CD8-positive, alpha-beta memory T cell (primary cell): ENCODE measurements at regions not wholly inside any gene's neighbourhood (a gene's known extent, or its start where the extent isn't known, plus 50 kb on each side); places are given as distances from the start of the nearest gene placed in this dataset.
"Not testable (repeated sequence)": the region's sequence is repeated elsewhere in the genome, so short reads cannot be mapped to it uniquely, and the experiment has no call there.

Experiments
- CTCF ChIA-PET: fragments of 350-600 bp; sonication (Branson Sonifier 250); formaldehyde crosslinking; loops from one replicate; lab custom pipeline; 2021; ENCODE audit warnings: antibody characterized with exemption; lab: Charles Lee
- POLR2A ChIA-PET: fragments of 350-600 bp; sonication (Branson Sonifier 250); formaldehyde crosslinking; loops from one replicate; lab custom pipeline; 2021; ENCODE audit warnings: antibody characterized with exemption; lab: Charles Lee
- DNase-seq, 5 donors: peaks; one replicate each; pipeline versions ENCODE4 v3.0.0 to v3.0.0-alpha.2; 2020 to 2022; ENCODE audit warnings: mixed read lengths in 1 of 5
- H3K27ac ChIP-seq: one replicate; pipeline ENCODE4 v1.7.0; 2013; ENCODE audit warnings: low read depth, mild to moderate bottlenecking, low read length, moderate library complexity
- H3K27me3 ChIP-seq: 2 replicates; pipeline ENCODE4 v1.7.0; 2013; ENCODE audit warnings: low read length, mild to moderate bottlenecking; ENCODE audit not compliant: insufficient read depth, poor library complexity, severe bottlenecking
- H3K36me3 ChIP-seq: 2 replicates; pipeline ENCODE4 v1.7.0; 2013; ENCODE audit warnings: mild to moderate bottlenecking, low read length, moderate library complexity; ENCODE audit not compliant: insufficient read depth
- H3K4me1 ChIP-seq: 2 replicates; pipeline ENCODE4 v1.7.0; 2013; ENCODE audit warnings: mild to moderate bottlenecking, low read length, moderate library complexity; ENCODE audit not compliant: insufficient read depth
- H3K4me3 ChIP-seq: 2 replicates; pipeline ENCODE4 v1.7.0; 2013; ENCODE audit warnings: mild to moderate bottlenecking, low read length
- H3K9me3 ChIP-seq: 2 replicates; pipeline ENCODE4 v1.7.0; 2013; ENCODE audit warnings: mild to moderate bottlenecking, low read length
- H3K27ac Mint-ChIP-seq, 8 donors: one replicate each; pipeline ENCODE4 v1.8.0; 2020 to 2021; ENCODE audit warnings: mixed read lengths in 8 of 8, mild to moderate bottlenecking in 6 of 8, inconsistent platforms in 3 of 8, moderate library complexity in 3 of 8
- H3K27me3 Mint-ChIP-seq, 2 donors: one replicate each; pipeline ENCODE4 v1.8.0; 2020 to 2021; ENCODE audit warnings: mixed read lengths in 2 of 2, mild to moderate bottlenecking in 1 of 2, moderate library complexity in 1 of 2
- H3K36me3 Mint-ChIP-seq, 3 donors: one replicate each; pipeline ENCODE4 v1.8.0; 2020 to 2021; ENCODE audit warnings: mixed read lengths in 3 of 3, inconsistent platforms in 1 of 3, mild to moderate bottlenecking in 1 of 3
- H3K4me1 Mint-ChIP-seq, 3 donors: one replicate each; pipeline ENCODE4 v1.8.0; 2020 to 2021; ENCODE audit warnings: mixed read lengths in 3 of 3, inconsistent platforms in 1 of 3, mild to moderate bottlenecking in 1 of 3
- H3K4me3 Mint-ChIP-seq, 7 donors: one replicate each; pipeline ENCODE4 v1.8.0; 2020 to 2021; ENCODE audit warnings: mixed read lengths in 7 of 7, mild to moderate bottlenecking in 6 of 7, moderate library complexity in 4 of 7, inconsistent platforms in 2 of 7
- H3K9me3 Mint-ChIP-seq, 5 donors: one replicate each; pipeline ENCODE4 v1.8.0; 2020 to 2022; ENCODE audit warnings: mixed read lengths in 5 of 5, mild to moderate bottlenecking in 3 of 5, moderate library complexity in 2 of 5, inconsistent platforms in 1 of 5

DNA sequence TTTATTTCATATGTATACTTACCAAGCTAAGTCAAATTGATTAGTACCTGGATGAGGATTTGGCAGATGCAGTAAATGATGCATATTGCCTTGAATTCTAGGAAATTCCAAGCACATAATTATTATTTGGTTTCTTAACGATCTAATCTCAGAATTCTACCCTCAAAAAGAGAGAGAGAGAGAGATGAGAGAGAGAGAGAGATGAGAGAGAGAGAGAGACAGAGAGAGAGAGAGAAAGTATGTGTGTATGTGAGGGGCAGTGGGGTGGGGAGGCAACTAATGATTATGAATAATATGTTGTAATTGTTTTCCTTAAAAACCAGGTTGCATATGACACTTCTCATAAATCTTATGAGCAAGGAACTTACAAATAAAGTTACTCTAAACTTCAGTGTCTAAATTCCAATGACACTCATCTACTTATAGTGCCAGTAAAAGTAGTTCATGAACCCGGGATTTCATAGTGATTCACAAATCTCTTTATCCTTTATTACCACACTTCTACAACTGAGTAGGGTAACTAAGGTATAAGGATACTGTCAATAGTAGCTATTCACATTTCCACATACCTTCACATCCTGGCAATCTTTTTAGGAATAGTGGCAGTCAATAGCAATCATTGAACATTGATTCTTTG, 60.5 kb upstream of the EDIL3 start:
- peaks cover 0 to 4% of the 10 kb centered on the region in 2 donors for H3K27me3 Mint-ChIP-seq
- no peak for DNase-seq
- no peaks in the 10 kb centered on the region for H3K36me3 Mint-ChIP-seq
- H3K4me1 Mint-ChIP-seq: no peaks in the 10 kb centered on the region
- Histone ChIP-seq H3K9me3 (no peaks in the 10 kb centered on the region), H3K4me1 (no peaks in the 10 kb centered on the region), H3K4me3 (no peak overlapping the region), H3K27ac (no peak overlapping the region), H3K36me3 (no peaks in the 10 kb centered on the region), H3K27me3 (no peaks in the 10 kb centered on the region)
- ChIA-PET POLR2A (no interaction called here), CTCF (no interaction called here)
- peak overlapping the region in 1 of 8 donors; percentile 4 for H3K27ac Mint-ChIP-seq
- H3K9me3 Mint-ChIP-seq: peaks cover 0 to 12% (median 6%) of the 10 kb centered on the region in 5 donors
- H3K4me3 Mint-ChIP-seq: no peak overlapping the region

GRCh38 chr5:84438456-84438855, 53.8 kb upstream of the EDIL3 start:
- H3K27me3 Mint-ChIP-seq: peaks cover 0 to 4% of the 10 kb centered on the region in 2 donors
- POLR2A ChIA-PET: no interaction called here

GRCh38 chr5:84437673-84438315, 53.1 kb upstream of the EDIL3 start:
- peaks cover 0 to 8% (median 4%) of the 10 kb centered on the region in 5 donors for H3K9me3 Mint-ChIP-seq
- no peak for DNase-seq
- H3K27ac ChIP-seq: no peak overlapping the region
- H3K27ac Mint-ChIP-seq: no peak overlapping the region
- peaks cover 0 to 4% of the 10 kb centered on the region in 2 donors for H3K27me3 Mint-ChIP-seq
- no peaks in the 10 kb centered on the region for H3K4me1 Mint-ChIP-seq
- no peaks in the 10 kb centered on the region for H3K9me3 ChIP-seq
- ChIA-PET CTCF (no interaction called here), POLR2A (no interaction called here)
- H3K27me3 ChIP-seq: no peaks in the 10 kb centered on the region
- H3K36me3 Mint-ChIP-seq: no peaks in the 10 kb centered on the region
- H3K4me3 Mint-ChIP-seq: no peak overlapping the region
- H3K4me3 ChIP-seq: no peak overlapping the region
- no peaks in the 10 kb centered on the region for H3K36me3 ChIP-seq
- H3K4me1 ChIP-seq: no peaks in the 10 kb centered on the region

More at GRCh38 chr5:84438456-84438855, 53.8 kb upstream of the EDIL3 start:
- DNase-seq: no peak
- Histone ChIP-seq H3K9me3 (no peaks in the 10 kb centered on the region), H3K27ac (no peak overlapping the region), H3K4me3 (no peak overlapping the region), H3K4me1 (no peaks in the 10 kb centered on the region), H3K27me3 (no peaks in the 10 kb centered on the region), H3K36me3 (no peaks in the 10 kb centered on the region)
- CTCF ChIA-PET: no interaction called here
- H3K4me1 Mint-ChIP-seq: no peaks in the 10 kb centered on the region
- no peak overlapping the region for H3K27ac Mint-ChIP-seq
- H3K9me3 Mint-ChIP-seq: peaks cover 0 to 8% (median 4%) of the 10 kb centered on the region in 5 donors
- no peak overlapping the region for H3K4me3 Mint-ChIP-seq
- no peaks in the 10 kb centered on the region for H3K36me3 Mint-ChIP-seq

DNA sequence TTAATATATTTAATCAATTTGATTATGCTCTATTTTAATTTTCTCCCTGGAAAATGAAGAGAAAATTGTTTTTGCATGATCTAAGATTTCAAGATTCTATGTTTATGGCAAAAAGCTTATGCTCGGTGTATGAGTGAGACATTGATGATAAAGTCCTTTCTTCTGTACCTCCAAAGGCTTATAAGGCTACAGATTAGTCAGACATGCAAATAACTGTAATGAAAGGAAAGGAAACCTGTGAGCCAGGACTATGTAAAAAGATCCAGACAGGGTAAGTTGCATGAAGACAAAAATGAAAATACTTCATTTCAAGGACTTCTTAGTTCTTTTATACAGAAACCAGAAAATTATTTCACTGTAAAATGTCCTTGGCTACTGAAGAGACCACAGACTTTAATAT, 52.2 kb upstream of the EDIL3 start:
- ChIA-PET CTCF (no interaction called here), POLR2A (no interaction called here)
- H3K27me3 ChIP-seq: no peaks in the 10 kb centered on the region
- Mint-ChIP-seq H3K4me3 (no peak overlapping the region), H3K27ac (no peak overlapping the region), H3K36me3 (no peaks in the 10 kb centered on the region), H3K27me3 (no peaks in the 10 kb centered on the region), H3K9me3 (peaks cover 0 to 8% (median 4%) of the 10 kb centered on the region in 5 donors), H3K4me1 (no peaks in the 10 kb centered on the region)
- H3K4me3 ChIP-seq: no peak overlapping the region
- no peaks in the 10 kb centered on the region for H3K9me3 ChIP-seq
- no peak overlapping the region for H3K27ac ChIP-seq
- DNase-seq: no peak
- H3K4me1 ChIP-seq: no peaks in the 10 kb centered on the region
- H3K36me3 ChIP-seq: no peaks in the 10 kb centered on the region

DNA sequence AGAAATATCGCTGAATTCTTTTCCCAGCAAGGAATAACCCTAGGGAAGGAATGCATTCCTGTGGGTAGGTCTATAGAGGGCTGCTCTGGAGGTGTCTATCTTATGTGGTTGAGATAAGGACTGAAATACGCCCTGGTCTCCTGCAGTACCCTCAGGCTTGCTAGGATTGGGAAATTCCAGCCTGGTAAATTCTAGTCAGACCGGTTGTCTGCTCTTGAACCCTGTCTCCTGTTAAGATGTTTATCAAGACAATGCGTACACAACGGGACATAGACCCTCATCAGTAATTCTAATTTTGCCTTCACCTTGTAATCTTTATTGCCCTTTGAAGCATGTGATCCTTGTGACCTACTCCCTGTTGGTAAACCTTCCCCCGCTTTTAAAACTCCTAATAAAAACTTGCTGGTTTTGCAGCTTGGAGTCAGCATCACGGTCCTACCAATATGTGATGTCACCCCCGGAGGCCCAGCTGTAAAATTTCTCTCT, 51.2 kb upstream of the EDIL3 start:
- H3K36me3 ChIP-seq, H3K4me1 Mint-ChIP-seq, H3K4me3 Mint-ChIP-seq, H3K4me3 ChIP-seq, H3K27me3 Mint-ChIP-seq, DNase-seq, H3K4me1 ChIP-seq, H3K27me3 ChIP-seq, H3K9me3 Mint-ChIP-seq, POLR2A ChIA-PET, H3K9me3 ChIP-seq, H3K36me3 Mint-ChIP-seq, H3K27ac Mint-ChIP-seq, H3K27ac ChIP-seq, CTCF ChIA-PET: not testable (repeated sequence)
